NB4 (cell line): ENCODE measurements at regions not wholly inside any gene's neighbourhood (a gene's known extent, or its start where the extent isn't known, plus 50 kb on each side); places are given as distances from the start of the nearest gene placed in this dataset.

Experiments used
- DNase-seq: peaks from one replicate; pipeline ENCODE4 v3.0.0; 2010; ENCODE audit warnings: low read depth
- H3K4me3 ChIP-seq: one replicate; pipeline ENCODE4 v1.5.1; 2011; ENCODE audit warnings: mild to moderate bottlenecking, low read depth, low read length, moderate library complexity
- MYC ChIP-seq: IDR thresholded peaks from 2 replicates; pipeline ENCODE4 v1.6.1; 2011; ENCODE audit warnings: low read depth, low read length
- POLR2A ChIP-seq: IDR thresholded peaks from 2 replicates; pipeline ENCODE4 v1.6.1; 2011; ENCODE audit warnings: mild to moderate bottlenecking; ENCODE audit not compliant: insufficient read length; ENCODE audit errors: extremely low read depth
- TF ChIP-seq, protein P1 (sequence below): IDR thresholded peaks from one replicate; pipeline ENCODE4 v1.5.1; 2012; ENCODE audit warnings: low read depth, low read length
- TF ChIP-seq, protein P2 (sequence below): IDR thresholded peaks from 2 replicates; pipeline ENCODE4 v1.6.1; 2011; ENCODE audit warnings: low read depth, low read length

DNA sequence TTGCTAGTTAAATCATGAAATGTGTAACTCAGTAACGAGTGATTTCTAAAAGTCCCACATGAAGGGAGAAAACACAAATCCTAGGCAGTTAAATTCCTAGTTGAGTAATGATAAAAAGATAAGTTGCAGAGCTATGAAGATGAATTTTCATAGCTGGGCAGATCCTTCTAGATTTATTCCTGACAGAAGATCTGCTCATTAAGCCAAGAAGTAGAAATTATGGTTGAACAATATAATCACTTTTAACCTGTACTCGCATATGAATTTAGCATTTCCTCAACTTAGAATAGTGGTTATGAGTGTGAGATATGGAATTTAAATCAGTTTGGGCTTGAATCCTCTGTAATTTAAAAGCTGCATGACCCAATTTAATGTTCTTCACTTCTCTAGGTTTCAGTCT, 359.2 kb upstream of the HSF2 start:
- TF ChIP-seq MYC (no peak), POLR2A (no peak)
- TF ChIP-seq, protein P1, sequence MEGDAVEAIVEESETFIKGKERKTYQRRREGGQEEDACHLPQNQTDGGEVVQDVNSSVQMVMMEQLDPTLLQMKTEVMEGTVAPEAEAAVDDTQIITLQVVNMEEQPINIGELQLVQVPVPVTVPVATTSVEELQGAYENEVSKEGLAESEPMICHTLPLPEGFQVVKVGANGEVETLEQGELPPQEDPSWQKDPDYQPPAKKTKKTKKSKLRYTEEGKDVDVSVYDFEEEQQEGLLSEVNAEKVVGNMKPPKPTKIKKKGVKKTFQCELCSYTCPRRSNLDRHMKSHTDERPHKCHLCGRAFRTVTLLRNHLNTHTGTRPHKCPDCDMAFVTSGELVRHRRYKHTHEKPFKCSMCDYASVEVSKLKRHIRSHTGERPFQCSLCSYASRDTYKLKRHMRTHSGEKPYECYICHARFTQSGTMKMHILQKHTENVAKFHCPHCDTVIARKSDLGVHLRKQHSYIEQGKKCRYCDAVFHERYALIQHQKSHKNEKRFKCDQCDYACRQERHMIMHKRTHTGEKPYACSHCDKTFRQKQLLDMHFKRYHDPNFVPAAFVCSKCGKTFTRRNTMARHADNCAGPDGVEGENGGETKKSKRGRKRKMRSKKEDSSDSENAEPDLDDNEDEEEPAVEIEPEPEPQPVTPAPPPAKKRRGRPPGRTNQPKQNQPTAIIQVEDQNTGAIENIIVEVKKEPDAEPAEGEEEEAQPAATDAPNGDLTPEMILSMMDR, result no peak
- TF ChIP-seq, protein P2, sequence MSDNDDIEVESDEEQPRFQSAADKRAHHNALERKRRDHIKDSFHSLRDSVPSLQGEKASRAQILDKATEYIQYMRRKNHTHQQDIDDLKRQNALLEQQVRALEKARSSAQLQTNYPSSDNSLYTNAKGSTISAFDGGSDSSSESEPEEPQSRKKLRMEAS, result no peak
- DNase-seq, result no peak
- no peak overlapping the region for H3K4me3 ChIP-seq

DNA sequence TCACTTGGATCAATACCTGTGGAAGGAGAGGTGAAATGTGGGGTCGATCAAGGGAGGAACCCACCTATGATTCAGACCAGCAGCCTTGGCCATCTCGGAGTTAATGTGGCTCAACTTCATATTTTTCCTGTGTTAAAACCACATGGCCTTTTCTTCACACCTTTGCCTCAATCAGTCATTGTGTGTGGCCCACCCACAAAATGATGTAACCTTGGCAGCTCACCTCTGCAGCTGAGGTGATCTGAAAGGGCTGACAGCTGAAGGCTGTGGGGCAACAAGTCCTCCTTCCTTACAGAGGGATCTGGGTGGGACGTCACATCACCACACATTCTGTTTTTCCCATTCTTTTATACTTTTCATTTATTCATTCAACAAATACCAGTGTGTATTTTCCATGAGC, 357.1 kb upstream of the HSF2 start:
- DNase-seq, result no peak
- no peak overlapping the region for H3K4me3 ChIP-seq
- TF ChIP-seq, protein P2, result no peak
- TF ChIP-seq POLR2A (no peak), MYC (no peak)
- TF ChIP-seq, protein P1, result no peak

DNA sequence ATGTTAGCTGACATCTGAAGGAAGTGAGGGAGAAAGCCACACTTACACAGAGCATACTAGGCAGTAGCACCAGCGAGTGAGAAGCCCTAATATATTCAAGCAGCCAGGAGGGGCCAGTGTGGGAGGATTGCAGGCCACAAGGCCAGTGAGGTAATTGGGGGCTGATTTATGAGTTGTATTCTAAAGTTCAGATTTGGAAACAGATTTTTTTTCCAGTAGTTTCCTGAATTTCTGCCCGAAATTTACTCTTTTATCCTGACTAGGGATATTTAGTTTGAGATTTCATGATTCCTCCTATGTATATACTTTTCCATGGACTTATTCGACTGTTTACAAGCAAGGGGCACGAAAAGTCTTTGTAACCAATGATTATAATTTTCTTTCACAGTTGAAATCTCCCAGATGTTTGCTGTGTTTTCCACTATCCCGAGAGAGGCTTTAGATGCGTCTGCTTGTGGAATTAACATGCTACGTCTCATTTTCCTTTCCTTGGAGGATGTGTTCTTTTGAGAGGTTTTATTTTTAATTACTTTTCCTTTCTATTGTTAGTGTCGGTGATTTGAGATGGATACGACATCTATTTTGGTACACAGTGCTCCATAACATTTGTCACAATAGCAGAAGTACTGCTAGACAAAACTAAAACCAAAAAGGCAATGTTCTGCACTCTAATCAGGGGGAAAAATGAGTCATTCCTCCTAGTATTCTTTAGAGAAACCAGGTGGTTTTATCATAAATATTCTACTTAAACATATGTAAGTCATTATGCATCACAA, 356.3 kb upstream of the HSF2 start:
- DNase-seq, result no peak
- TF ChIP-seq, protein P1, result no peak
- TF ChIP-seq POLR2A, result no peak
- no peak for TF ChIP-seq MYC
- TF ChIP-seq, protein P2, result no peak
- no peak overlapping the region for H3K4me3 ChIP-seq

DNA sequence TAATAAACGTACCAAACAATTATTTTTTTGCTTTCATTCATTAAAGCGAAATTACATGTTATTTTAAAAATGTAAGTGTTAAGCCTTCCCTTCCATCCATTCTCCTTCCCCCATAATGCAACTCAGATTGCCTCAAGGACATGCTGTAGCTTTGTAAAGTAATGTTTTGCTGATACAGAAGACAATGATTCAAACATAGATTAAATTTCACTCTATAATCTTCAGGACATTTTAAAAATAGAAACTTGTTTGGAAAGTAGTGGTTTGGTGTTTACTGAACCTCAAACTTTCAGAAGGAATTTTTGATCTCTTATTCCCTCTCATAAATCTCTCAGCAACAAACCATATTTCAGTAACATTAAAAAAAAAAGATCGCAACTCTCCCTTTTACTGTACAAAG, 350.9 kb upstream of the HSF2 start:
- TF ChIP-seq MYC, result no peak
- TF ChIP-seq POLR2A, result no peak
- TF ChIP-seq, protein P1, result no peak
- TF ChIP-seq, protein P2, result no peak
- DNase-seq, result no peak
- H3K4me3 ChIP-seq, result no peak overlapping the region

DNA sequence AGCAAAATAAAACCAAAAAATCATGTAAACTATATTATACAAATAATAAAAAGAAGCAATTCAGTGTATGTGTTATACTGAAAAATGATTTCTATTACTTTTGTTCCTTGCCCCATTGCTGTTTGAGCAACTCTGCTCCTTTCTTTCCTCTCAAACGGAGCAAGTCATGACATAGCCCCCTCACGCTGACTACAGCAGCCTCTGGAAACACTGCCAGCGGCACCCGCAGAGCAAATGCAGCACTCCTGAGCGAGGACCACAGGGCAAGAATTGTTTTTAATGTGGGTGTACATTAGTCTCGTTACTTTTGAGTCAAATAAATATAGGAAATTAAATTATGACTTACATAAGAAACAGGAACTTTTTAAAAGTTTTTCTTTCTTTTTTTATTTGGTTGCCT, 350.1 kb upstream of the HSF2 start:
- no peak for DNase-seq
- TF ChIP-seq, protein P2, result no peak
- TF ChIP-seq MYC (no peak), POLR2A (no peak)
- TF ChIP-seq, protein P1, result no peak
- no peak overlapping the region for H3K4me3 ChIP-seq
